Caco-2 (cell line): ENCODE measurements at regions not wholly inside any gene's neighbourhood (a gene's known extent, or its start where the extent isn't known, plus 50 kb on each side); places are given as distances from the start of the nearest gene placed in this dataset.

ENCODE experiments used
- BruUV-seq: library from RNA; stranded (reverse); fragments of 400-500 nt; replicated peaks from 2 replicates; lab custom pipeline; 2021; lab: Mats Ljungman, UMichigan
- CTCF ChIA-PET: fragments of 300-600 bp; sonication (Branson Sonifier 250); formaldehyde crosslinking; loops from one replicate; lab custom pipeline; 2022; ENCODE audit warnings: antibody characterized with exemption; lab: Charles Lee
- POLR2A ChIA-PET: fragments of 300-600 bp; sonication (Branson Sonifier 250); formaldehyde crosslinking; loops from one replicate; lab custom pipeline; 2022; ENCODE audit warnings: antibody characterized with exemption; lab: Charles Lee
- DNase-seq, 2 experiments: peaks; one replicate each; pipeline versions ENCODE4 v3.0.0 to v3.0.0-alpha.2; 2020 to 2022
- H3K27me3 ChIP-seq: replicated peaks from 2 replicates; pipeline ENCODE4 v1.6.0; 2011; ENCODE audit warnings: low read length; ENCODE audit not compliant: control insufficient read depth, insufficient read depth
- H3K36me3 ChIP-seq: 2 replicates; pipeline ENCODE4 v1.5.1; 2011; ENCODE audit warnings: low read length; ENCODE audit not compliant: control insufficient read depth, insufficient read depth
- H3K4me1 ChIP-seq: fragments of 250-450 bp; sonication (Bioruptor Pico); 2 replicates; pipeline ENCODE4 v1.5.1; 2020; ENCODE audit warnings: mild to moderate bottlenecking
- H3K4me3 ChIP-seq: 2 replicates; pipeline ENCODE4 v1.5.1; 2011; ENCODE audit warnings: low read depth, mild to moderate bottlenecking, control low read depth, low read length
- H3K9me3 ChIP-seq: fragments of 250-450 bp; sonication (Bioruptor Pico); 2 replicates; pipeline ENCODE4 v1.5.1; 2020; ENCODE audit warnings: mild to moderate bottlenecking, moderate library complexity
- H3K27ac Mint-ChIP-seq: one replicate; pipeline ENCODE4 v1.8.0; 2022; ENCODE audit warnings: mixed read lengths; ENCODE audit not compliant: unreplicated experiment
- H3K27me3 Mint-ChIP-seq: one replicate; pipeline ENCODE4 v1.8.0; 2022; ENCODE audit warnings: mixed read lengths; ENCODE audit not compliant: insufficient read depth, unreplicated experiment
- H3K36me3 Mint-ChIP-seq: one replicate; pipeline ENCODE4 v1.8.0; 2022; ENCODE audit warnings: mild to moderate bottlenecking, mixed read lengths; ENCODE audit not compliant: insufficient read depth, unreplicated experiment
- H3K4me1 Mint-ChIP-seq: one replicate; pipeline ENCODE4 v1.8.0; 2022; ENCODE audit warnings: low read depth, mixed read lengths; ENCODE audit not compliant: unreplicated experiment
- H3K4me3 Mint-ChIP-seq: one replicate; pipeline ENCODE4 v1.8.0; 2022; ENCODE audit warnings: mild to moderate bottlenecking, moderate library complexity, mixed read lengths; ENCODE audit not compliant: unreplicated experiment
- H3K9me3 Mint-ChIP-seq: one replicate; pipeline ENCODE4 v1.8.0; 2022; ENCODE audit warnings: mixed read lengths; ENCODE audit not compliant: unreplicated experiment
- CTCF ChIP-seq, 2 experiments: fragments of 200-600 bp in 1 of 2; IDR thresholded peaks; 1 replicate in 1 of 2; 2 replicates in 1 of 2; pipeline versions ENCODE4 v1.5.1 to v1.8.0; 2011 to 2022; ENCODE audit warnings: antibody characterized with exemption in 1 of 2, control low read depth in 1 of 2, inconsistent platforms in 1 of 2, low read depth in 1 of 2, low read length in 1 of 2, mild to moderate bottlenecking in 1 of 2, moderate library complexity in 1 of 2; ENCODE audit not compliant: insufficient read depth in 1 of 2, severe bottlenecking in 1 of 2, unreplicated experiment in 1 of 2
- intact Hi-C: fragments of 100-400 bp; cut with micrococcal nuclease; formaldehyde crosslinking; loops from one replicate; pipeline ENCODE4 v1.10.0; 2022; ENCODE audit not compliant: unreplicated experiment

- Mint-ChIP-seq H3K9me3 (no peaks in the 10 kb centered on the region), H3K36me3 (no peaks in the 10 kb centered on the region), H3K4me3 (no peak overlapping the region), H3K4me1 (no peaks in the 10 kb centered on the region), H3K27ac (no peak overlapping the region), H3K27me3 (peaks cover 31% of the 10 kb centered on the region)
- Histone ChIP-seq H3K4me1 (no peaks in the 10 kb centered on the region), H3K9me3 (no peaks in the 10 kb centered on the region), H3K4me3 (no peak overlapping the region), H3K27me3 (no peaks in the 10 kb centered on the region), H3K36me3 (no peaks in the 10 kb centered on the region)
- DNase-seq: no peak
- POLR2A ChIA-PET: no interaction called here
- no TSS peak for BruUV-seq
- CTCF ChIA-PET: no interaction called here
- intact Hi-C loops: no loop called here
- TF ChIP-seq CTCF (IDR thresholded peaks at IDR 0.05; ENCODE audit: insufficient read depth in 1 of 2, low read depth in 1 of 2, low read length in 1 of 2, severe bottlenecking in 1 of 2, unreplicated experiment in 1 of 2): no peak
Observed at GRCh38 chr22:49107561-49107960, 720.1 kb downstream of the BRD1 start.

- no TSS peak for BruUV-seq
- no peak for TF ChIP-seq CTCF (IDR thresholded peaks at IDR 0.05; ENCODE audit: insufficient read depth in 1 of 2, low read depth in 1 of 2, low read length in 1 of 2, severe bottlenecking in 1 of 2, unreplicated experiment in 1 of 2)
- Histone ChIP-seq H3K4me1 (no peaks in the 10 kb centered on the region), H3K36me3 (no peaks in the 10 kb centered on the region), H3K27me3 (no peaks in the 10 kb centered on the region), H3K9me3 (no peaks in the 10 kb centered on the region), H3K4me3 (no peak overlapping the region)
- ChIA-PET POLR2A (no interaction called here), CTCF (no interaction called here)
- intact Hi-C loops: no loop called here
- Mint-ChIP-seq H3K27ac (no peak overlapping the region), H3K36me3 (no peaks in the 10 kb centered on the region), H3K27me3 (peaks cover 28% of the 10 kb centered on the region), H3K4me1 (no peaks in the 10 kb centered on the region), H3K4me3 (no peak overlapping the region), H3K9me3 (no peaks in the 10 kb centered on the region)
- DNase-seq: no peak
Observed at GRCh38 chr22:49106842-49107152, 720.9 kb downstream of the BRD1 start.

GRCh38 chr22:49106096-49106841 lies 721.4 kb downstream of the BRD1 start:
- no peaks in the 10 kb centered on the region for H3K36me3 Mint-ChIP-seq
- H3K36me3 ChIP-seq: no peaks in the 10 kb centered on the region
- no peaks in the 10 kb centered on the region for H3K4me1 Mint-ChIP-seq
- H3K27me3 Mint-ChIP-seq: peaks cover 32% of the 10 kb centered on the region
- BruUV-seq: no TSS peak
- H3K9me3 ChIP-seq: no peaks in the 10 kb centered on the region
- no peak overlapping the region for H3K4me3 ChIP-seq
- intact Hi-C loops: no loop called here
- no peak for DNase-seq
- H3K4me3 Mint-ChIP-seq: no peak overlapping the region
- CTCF ChIA-PET: no interaction called here
- H3K4me1 ChIP-seq: no peaks in the 10 kb centered on the region
- TF ChIP-seq CTCF (IDR thresholded peaks at IDR 0.05; ENCODE audit: insufficient read depth in 1 of 2, low read depth in 1 of 2, low read length in 1 of 2, severe bottlenecking in 1 of 2, unreplicated experiment in 1 of 2): no peak
- no peaks in the 10 kb centered on the region for H3K9me3 Mint-ChIP-seq
- POLR2A ChIA-PET: no interaction called here
- H3K27me3 ChIP-seq: no peaks in the 10 kb centered on the region
- H3K27ac Mint-ChIP-seq: no peak overlapping the region
